GM21528 (cell line): ENCODE measurements at regions not wholly inside any gene's neighbourhood (a gene's known extent, or its start where the extent isn't known, plus 50 kb on each side); places are given as distances from the start of the nearest gene placed in this dataset.
A peak's percentile ranks its signal among the peaks of the same experiment; 100 is the strongest.
"Not testable (repeated sequence)": the region's sequence is repeated elsewhere in the genome, so short reads cannot be mapped to it uniquely, and the experiment has no call there.

Experiments
- ATAC-seq: cut with Tn5 transposase; IDR thresholded peaks from one replicate; pipeline ENCODE4 v1.9.1; 2021; ENCODE audit warnings: mild to moderate bottlenecking, moderate library complexity; ENCODE audit not compliant: unreplicated experiment, low FRiP score

DNA sequence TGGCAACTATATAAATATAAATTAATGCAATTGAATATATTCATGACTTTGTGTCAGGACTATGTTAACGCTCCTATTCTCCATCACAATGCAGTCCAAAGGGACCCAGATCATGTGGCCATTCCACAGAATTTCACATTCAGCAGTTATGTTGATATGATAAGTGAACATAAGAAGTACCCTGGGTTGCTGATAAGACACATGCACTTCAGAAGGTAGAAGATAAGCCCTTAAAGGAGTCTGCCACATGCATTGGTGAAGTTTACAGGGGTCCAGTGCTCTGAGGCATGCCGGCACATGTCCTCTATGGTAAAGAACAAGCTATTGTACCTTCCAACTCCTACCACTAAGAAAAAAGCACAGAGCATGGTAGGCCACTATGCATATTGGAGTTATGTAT, 76.4 kb downstream of the PHAX start:
- no peak for ATAC-seq

GRCh38 chr5:126680191-126680817, 79.6 kb downstream of the PHAX start:
- ATAC-seq, result peak; percentile 71

DNA sequence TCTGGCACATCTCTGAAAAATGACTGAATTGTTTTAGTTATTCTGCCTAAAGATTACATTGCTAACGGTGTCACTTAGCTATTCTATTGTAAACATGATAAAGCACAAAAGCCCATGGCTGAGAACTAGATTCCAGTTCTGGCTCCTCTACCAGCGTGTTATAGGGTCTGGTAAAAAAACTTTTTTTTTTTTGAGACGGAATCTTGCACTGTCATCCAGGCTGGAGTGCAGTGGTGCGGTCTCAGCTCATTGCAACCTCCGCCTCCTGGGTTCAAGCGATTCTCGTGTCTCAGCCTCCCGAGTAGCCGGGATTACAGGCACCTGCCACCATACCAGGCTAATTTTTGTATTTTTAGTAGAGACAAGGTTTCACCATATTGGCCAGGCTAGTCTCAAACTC, 80.6 kb downstream of the PHAX start:
- not testable (repeated sequence) for ATAC-seq

- no peak for ATAC-seq
Observed at GRCh38 chr5:126681970-126682369, 81.2 kb downstream of the PHAX start.

GRCh38 chr5:126682856-126683255, 82.1 kb downstream of the PHAX start:
- ATAC-seq, result no peak

- no peak for ATAC-seq
Observed at GRCh38 chr5:126683912-126684311, 83.2 kb downstream of the PHAX start.

DNA sequence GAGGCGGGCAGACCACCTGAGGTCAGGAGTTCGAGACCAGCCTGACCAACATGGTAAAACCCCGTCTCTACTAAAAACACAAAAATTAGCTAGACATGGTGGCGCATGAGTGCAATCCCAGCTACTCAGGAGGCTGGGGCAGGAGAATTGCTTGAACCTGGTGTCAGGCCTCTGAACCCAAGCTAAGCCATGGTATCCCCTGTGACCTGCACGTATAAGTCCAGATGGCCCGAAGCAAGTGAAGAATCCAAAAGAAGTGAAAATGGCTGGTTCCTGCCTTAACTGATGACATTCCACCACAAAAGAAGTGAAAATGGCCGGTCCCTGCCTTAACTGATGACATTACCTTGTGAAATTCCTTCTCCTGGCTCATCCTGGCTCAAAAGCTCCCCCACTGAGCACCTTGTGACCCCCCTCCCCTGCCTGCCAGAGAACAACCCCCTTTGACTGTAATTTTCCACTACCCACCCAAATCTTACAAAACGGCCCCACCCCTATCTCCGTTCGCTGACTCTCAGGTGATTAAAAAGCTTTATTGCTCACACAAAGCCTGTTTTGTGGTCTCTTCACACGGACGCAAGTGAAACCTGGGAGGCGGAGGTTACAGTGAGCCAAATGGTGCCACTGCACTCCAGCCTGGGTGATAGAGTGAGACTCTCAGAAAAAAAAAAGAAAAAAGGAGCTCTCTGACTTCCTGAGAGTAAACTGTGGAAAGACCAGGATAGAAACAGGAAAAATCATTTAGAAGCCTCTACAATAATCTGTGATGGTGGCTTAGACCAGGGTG, 84.1 kb downstream of the PHAX start:
- ATAC-seq, result not testable (repeated sequence)

DNA sequence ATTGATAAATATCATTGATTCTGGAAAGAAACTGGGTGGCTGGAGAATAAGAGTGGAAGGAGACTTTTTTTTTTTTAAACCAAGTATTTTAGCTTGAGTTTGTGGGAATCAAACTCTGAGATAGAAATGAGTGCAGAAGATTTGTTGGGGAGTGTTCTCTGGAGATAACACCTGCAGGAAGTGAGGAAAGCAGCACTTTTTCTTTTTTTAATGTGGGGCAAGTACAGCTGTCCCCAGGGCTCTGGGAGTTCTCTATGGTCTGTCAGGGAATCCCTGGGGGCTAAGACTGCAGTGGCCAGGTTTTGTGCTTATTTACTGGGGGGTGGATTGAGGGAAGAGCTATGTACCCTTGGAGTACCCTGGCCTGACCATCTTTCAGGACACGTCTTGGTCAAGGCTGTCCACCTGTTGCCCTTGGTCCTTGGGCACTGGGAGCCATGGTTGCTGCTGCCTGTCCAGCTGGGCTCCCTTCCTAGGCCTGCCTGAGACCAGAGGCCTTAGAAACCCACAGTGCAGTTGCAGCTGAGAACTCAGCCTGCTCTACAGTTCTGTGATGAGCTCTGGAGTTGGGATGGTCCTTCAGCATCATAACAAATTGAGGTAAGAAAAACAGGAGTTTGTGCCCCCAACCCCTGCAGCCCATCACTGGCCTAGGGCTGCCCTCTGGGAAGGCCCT, 85.8 kb downstream of the PHAX start:
- ATAC-seq, result no peak

- ATAC-seq, result no peak
Observed at GRCh38 chr5:126692971-126693370, 84.0 kb upstream of the LMNB1 start.

DNA sequence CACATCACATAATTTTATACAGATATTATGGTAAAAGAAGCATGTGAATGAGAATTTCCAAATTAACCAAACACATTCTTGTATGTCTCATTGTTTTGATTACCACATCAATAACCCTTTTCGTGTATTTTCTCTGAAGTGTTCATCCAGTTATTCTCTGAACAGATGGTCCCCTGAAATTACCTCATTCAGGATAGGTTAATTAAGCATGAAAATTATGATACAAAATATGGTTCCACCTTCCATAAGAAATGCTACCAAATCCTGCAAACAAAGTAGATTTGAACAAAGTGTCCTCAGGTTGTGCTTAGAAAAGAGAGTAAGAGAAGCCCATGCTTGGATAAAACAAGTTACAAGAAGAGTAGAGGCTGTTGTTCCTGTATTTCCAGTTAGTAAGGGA, 83.1 kb upstream of the LMNB1 start:
- ATAC-seq, result no peak

- no peak for ATAC-seq
Observed at GRCh38 chr5:126694403-126694802, 82.5 kb upstream of the LMNB1 start.

GRCh38 chr5:126695091-126695490, 81.8 kb upstream of the LMNB1 start:
- ATAC-seq, result no peak

DNA sequence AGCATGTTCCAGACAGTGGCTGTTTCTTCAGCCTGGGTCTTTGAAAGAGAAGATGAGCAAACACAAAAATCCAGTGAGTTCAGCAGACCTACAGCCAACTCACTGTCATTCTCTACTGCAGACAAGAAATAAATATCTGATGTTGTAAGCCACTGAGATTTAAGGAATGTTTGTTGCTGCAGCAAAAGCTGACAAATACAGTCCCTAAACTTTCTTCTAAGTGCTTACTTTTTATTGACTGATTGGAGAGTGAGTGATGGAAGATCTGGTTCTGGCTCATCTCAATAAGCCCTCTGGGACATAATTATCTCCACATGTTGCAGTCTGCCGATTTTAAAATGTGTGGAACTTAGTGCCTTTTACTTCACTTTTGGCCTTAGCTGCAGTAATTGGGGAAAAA, 69.9 kb upstream of the LMNB1 start:
- ATAC-seq, result no peak

- ATAC-seq, result no peak
Observed at GRCh38 chr5:126715765-126716164, 61.2 kb upstream of the LMNB1 start.

DNA sequence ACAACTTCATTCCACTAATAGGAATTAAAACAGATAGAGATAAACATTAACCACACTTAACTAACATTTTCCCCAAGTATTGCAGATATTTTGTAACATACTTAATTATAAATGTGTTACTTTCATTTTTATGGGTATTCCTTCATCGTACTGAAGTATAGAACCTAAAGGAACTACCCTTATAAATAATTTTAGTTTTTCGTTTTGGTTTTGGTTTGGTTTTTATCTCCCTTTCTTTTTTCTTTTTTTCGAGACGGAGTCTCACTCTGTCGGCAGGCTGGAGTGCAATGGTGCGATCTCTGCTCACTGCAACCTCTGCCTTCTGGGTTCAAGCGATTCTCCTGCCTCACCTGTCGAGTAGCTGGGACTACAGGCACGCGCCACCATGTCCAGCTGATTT, 60.1 kb upstream of the LMNB1 start:
- no peak for ATAC-seq

DNA sequence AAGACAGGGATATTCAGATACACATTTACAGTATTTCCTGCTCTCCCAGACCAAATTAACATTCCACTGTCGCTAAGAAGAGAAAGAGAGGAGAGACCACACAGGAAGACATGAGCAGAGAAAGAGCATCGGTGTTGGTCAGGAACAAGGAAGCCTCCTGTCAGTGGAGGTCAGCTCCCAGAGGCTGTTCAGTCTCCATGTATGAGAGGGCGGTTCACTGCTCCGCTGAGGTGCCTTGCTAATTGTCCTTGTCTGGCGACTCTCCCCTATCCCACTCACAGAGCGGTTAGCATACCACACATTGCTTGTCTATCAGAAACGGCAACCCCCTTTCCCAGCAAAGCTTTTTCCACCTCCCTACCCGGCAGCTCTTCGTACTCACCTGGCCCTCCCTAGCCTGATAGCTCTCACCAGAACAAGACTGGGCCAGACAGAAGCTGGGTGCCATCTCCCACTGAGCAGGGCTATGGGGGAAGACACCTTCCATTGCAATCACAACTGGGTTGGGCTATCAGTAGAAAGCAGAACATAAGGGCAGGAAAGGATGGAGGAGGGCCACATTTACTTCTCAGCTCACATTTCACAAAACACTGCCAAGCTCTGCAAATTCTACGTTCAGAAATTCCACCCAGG, 58.6 kb upstream of the LMNB1 start:
- no peak for ATAC-seq

GRCh38 chr5:126720369-126720768, 56.6 kb upstream of the LMNB1 start:
- no peak for ATAC-seq

- no peak for ATAC-seq
Observed at GRCh38 chr5:126723643-126724042, 53.3 kb upstream of the LMNB1 start.
